HEK293T (cell line): ENCODE measurements at regions not wholly inside any gene's neighbourhood (a gene's known extent, or its start where the extent isn't known, plus 50 kb on each side); places are given as distances from the start of the nearest gene placed in this dataset.

Experiments used
- CTCF ChIA-PET: fragments of 350-600 bp; formaldehyde crosslinking; extraction: SDS; loops from one replicate; lab custom pipeline; 2021; ENCODE audit warnings: antibody characterized with exemption, inconsistent platforms; lab: Yijun Ruan, JAX
- POLR2A ChIA-PET: fragments of 350-600 bp; formaldehyde crosslinking; extraction: SDS; loops from one replicate; lab custom pipeline; 2020; ENCODE audit warnings: antibody characterized with exemption, inconsistent platforms; lab: Yijun Ruan, JAX
- DNase-seq: peaks from one replicate; pipeline ENCODE4 v3.0.0; 2012; ENCODE audit warnings: mixed read lengths; ENCODE audit errors: extremely low spot score
- ARNT ChIP-seq: fragments of 450-650 bp; IDR thresholded peaks from 2 replicates; pipeline ENCODE4 v1.6.1; 2017; ENCODE audit warnings: mild to moderate bottlenecking
- BHLHE40 ChIP-seq: fragments of 450-650 bp; IDR thresholded peaks from 2 replicates; pipeline ENCODE4 v1.6.1; 2016; ENCODE audit warnings: mild to moderate bottlenecking, moderate library complexity, borderline replicate concordance
- CTBP1 ChIP-seq: fragments of 450-650 bp; IDR thresholded peaks from 2 replicates; pipeline ENCODE4 v1.6.1; 2016; ENCODE audit warnings: borderline replicate concordance
- ELF4 ChIP-seq: fragments of 450-650 bp; IDR thresholded peaks from 2 replicates; pipeline ENCODE4 v1.6.1; 2017; ENCODE audit warnings: antibody characterized with exemption
- FOXA1 ChIP-seq: fragments of 450-650 bp; IDR thresholded peaks from 2 replicates; pipeline ENCODE4 v1.6.1; 2016; ENCODE audit warnings: mild to moderate bottlenecking
- FOXK2 ChIP-seq: fragments of 450-650 bp; IDR thresholded peaks from 2 replicates; pipeline ENCODE4 v1.6.1; 2016; ENCODE audit warnings: mild to moderate bottlenecking
- FOXM1 ChIP-seq: fragments of 450-650 bp; IDR thresholded peaks from 2 replicates; pipeline ENCODE4 v1.6.1; 2017; ENCODE audit warnings: mild to moderate bottlenecking, borderline replicate concordance
- HDGF ChIP-seq: fragments of 450-650 bp; IDR thresholded peaks from 2 replicates; pipeline ENCODE4 v1.6.1; 2017; ENCODE audit warnings: antibody characterized with exemption, borderline replicate concordance
- L3MBTL2 ChIP-seq: fragments of 450-650 bp; conservative IDR thresholded peaks from 2 replicates; pipeline ENCODE4 v1.6.1; 2016; ENCODE audit warnings: mild to moderate bottlenecking
- LEF1 ChIP-seq: fragments of 450-650 bp; IDR thresholded peaks from 2 replicates; pipeline ENCODE4 v1.6.1; 2017; ENCODE audit warnings: mild to moderate bottlenecking, borderline replicate concordance
- NFRKB ChIP-seq: fragments of 450-650 bp; IDR thresholded peaks from 2 replicates; pipeline ENCODE4 v1.6.1; 2016; ENCODE audit warnings: mild to moderate bottlenecking, moderate library complexity
- SP1 ChIP-seq: fragments of 450-650 bp; IDR thresholded peaks from 2 replicates; pipeline ENCODE4 v1.6.1; 2017
- SUZ12 ChIP-seq: fragments of 450-650 bp; IDR thresholded peaks from 2 replicates; pipeline ENCODE4 v1.6.1; 2016; ENCODE audit warnings: mild to moderate bottlenecking
- TARDBP ChIP-seq: fragments of 450-650 bp; IDR thresholded peaks from 2 replicates; pipeline ENCODE4 v1.6.1; 2016
- ZNF384 ChIP-seq: fragments of 450-650 bp; IDR thresholded peaks from 2 replicates; pipeline ENCODE4 v1.6.1; 2016
- TF ChIP-seq, protein P1 (sequence below): fragments of 450-650 bp; IDR thresholded peaks from 2 replicates; pipeline ENCODE4 v1.6.1; 2016

GRCh38 chr13:71382285-71382684 lies 484.7 kb downstream of the DACH1 start:
- CTCF ChIA-PET = no interaction called here
- no peak for TF ChIP-seq LEF1
- TF ChIP-seq ZNF384 = no peak
- no peak for TF ChIP-seq BHLHE40
- TF ChIP-seq FOXM1 = no peak
- TF ChIP-seq, protein P1, sequence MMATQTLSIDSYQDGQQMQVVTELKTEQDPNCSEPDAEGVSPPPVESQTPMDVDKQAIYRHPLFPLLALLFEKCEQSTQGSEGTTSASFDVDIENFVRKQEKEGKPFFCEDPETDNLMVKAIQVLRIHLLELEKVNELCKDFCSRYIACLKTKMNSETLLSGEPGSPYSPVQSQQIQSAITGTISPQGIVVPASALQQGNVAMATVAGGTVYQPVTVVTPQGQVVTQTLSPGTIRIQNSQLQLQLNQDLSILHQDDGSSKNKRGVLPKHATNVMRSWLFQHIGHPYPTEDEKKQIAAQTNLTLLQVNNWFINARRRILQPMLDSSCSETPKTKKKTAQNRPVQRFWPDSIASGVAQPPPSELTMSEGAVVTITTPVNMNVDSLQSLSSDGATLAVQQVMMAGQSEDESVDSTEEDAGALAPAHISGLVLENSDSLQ = no peak
- no peak for TF ChIP-seq CTBP1
- TF ChIP-seq NFRKB = no peak
- TF ChIP-seq L3MBTL2 = no peak
- no peak for TF ChIP-seq ARNT
- no peak for TF ChIP-seq FOXK2
- TF ChIP-seq TARDBP = no peak
- no peak for TF ChIP-seq SUZ12
- no peak for TF ChIP-seq SP1
- no peak for TF ChIP-seq HDGF
- TF ChIP-seq ELF4 = no peak
- POLR2A ChIA-PET = no interaction called here

GRCh38 chr13:71380191-71380590 lies 486.8 kb downstream of the DACH1 start:
- DNase-seq = no peak
- ChIA-PET POLR2A (no interaction called here), CTCF (no interaction called here)
- no peak for TF ChIP-seq CTBP1
- TF ChIP-seq FOXK2 = no peak
- no peak for TF ChIP-seq TARDBP
- TF ChIP-seq L3MBTL2 = no peak
- no peak for TF ChIP-seq HDGF
- no peak for TF ChIP-seq LEF1
- TF ChIP-seq, protein P1 = no peak
- TF ChIP-seq SP1 = no peak
- TF ChIP-seq ARNT = no peak
- TF ChIP-seq SUZ12 = no peak
- TF ChIP-seq FOXM1 = no peak
- TF ChIP-seq FOXA1 = no peak
- no peak for TF ChIP-seq ELF4
- TF ChIP-seq NFRKB = no peak

More at GRCh38 chr13:71382285-71382684, 484.7 kb downstream of the DACH1 start:
- DNase-seq = no peak

DNA sequence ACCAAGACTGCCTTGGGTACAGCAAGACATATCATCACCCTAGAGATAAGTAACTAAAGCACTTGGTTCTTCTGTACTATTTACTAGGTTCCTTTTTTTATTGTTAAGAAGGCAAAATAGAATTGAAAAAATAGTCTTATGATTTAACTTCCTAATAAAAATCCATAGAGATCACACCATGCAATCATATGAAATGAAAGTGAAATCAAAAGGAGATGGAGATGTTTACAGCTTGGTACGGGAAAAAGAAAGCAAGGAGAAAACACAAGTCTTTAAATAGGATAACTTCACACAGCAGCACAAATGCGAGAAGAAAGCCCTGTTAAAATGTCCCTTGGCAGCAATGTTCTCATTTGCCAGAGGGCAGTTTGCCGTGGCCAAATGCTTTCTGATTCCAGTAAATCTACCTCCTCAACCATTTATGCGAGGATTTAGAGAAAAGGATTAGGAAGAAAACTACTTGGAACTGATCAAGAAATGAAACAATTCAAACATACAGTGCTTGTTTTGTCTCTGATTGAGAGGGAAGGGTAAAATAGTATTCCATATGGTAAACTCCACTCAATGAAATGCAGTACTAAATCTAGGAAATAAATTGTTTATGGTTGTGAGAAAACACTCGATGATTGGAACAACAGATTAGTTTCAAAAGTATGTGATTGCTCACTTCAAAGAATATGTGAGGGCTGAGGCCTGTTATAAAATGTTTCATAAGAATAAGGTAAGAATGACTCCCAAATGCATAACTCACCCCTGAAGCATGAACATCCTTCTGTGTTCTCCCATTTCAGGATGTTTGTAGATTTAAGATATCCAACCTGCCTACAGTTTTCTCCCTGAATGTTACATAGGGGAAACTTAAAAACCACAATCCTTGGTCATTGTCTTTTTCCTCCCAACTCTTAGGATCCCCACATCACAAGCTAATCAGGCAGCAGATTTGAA lies 487.8 kb downstream of the DACH1 start:
- POLR2A ChIA-PET = no interaction called here
- CTCF ChIA-PET = interaction anchor here (0.6 kb wide), 1 partner anchor 255 kb away, joined by 3 read pairs; no protein-coding TSS in a partner anchor
- TF ChIP-seq FOXA1 (no peak), CTBP1 (no peak), ARNT (no peak), ZNF384 (no peak), ELF4 (no peak)
- no peak for DNase-seq

GRCh38 chr13:71374471-71375049 lies 492.4 kb downstream of the DACH1 start:
- no peak for DNase-seq

DNA sequence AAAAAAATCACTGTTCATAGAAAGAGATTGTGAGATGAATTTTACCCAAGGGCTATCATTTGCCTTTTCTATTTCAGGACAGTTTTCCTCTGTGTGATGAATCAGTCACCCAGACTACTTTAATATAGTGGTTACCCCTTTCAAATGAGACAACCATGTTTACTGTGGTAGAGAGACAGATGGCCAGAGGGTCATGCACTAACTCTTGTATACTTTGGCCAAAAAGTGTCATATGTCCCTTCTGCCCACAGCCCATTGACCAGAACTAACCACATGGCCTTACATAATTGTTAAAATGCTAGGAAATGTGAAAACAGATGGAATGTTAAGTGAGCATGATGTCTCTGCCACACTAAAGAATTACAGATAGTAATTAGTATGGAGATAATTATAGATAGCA lies 498.7 kb downstream of the DACH1 start:
- DNase-seq = no peak
- CTCF ChIA-PET = no interaction called here
- TF ChIP-seq SP1 (no peak), ARNT (no peak), BHLHE40 (no peak)
- POLR2A ChIA-PET = no interaction called here

More at GRCh38 chr13:71374471-71375049, 492.4 kb downstream of the DACH1 start:
- TF ChIP-seq ARNT (no peak), LEF1 (no peak), NFRKB (no peak), SP1 (no peak), TARDBP (no peak), FOXA1 (no peak), BHLHE40 (no peak), FOXM1 (no peak), FOXK2 (no peak), L3MBTL2 (no peak), ELF4 (no peak), CTBP1 (no peak), ZNF384 (no peak), SUZ12 (no peak), HDGF (no peak)
- TF ChIP-seq, protein P1 = no peak
- ChIA-PET CTCF (no interaction called here), POLR2A (no interaction called here)

DNA sequence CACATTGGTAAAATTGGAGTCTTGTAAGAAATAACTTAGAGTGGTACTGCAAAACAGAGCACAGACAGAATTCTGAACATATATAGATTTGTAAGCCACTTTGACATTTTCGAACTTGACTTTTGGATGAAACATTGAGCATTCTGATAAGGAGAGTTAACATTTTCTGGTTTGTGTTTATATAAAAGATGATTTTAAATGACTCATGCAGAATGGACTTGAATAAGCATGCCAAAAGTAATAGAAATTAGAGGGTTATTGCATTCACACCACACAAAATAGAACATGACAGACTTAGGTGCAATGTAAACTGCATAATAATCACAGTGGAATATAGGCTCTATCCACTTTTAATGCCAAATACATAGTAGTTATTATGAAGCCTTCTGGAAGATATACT lies 507.0 kb downstream of the DACH1 start:
- ChIA-PET CTCF (interaction anchor here (0.7 kb wide), 1 partner anchor 392 kb away, joined by 3 read pairs; no protein-coding TSS in a partner anchor), POLR2A (no interaction called here)
- TF ChIP-seq SP1 (no peak), BHLHE40 (no peak), ELF4 (no peak), HDGF (no peak)
- no peak for DNase-seq
